Suppressor macrophage (primary cell): ENCODE measurements at regions not wholly inside any gene's neighbourhood (a gene's known extent, or its start where the extent isn't known, plus 50 kb on each side); places are given as distances from the start of the nearest gene placed in this dataset.
"Not testable (repeated sequence)": the region's sequence is repeated elsewhere in the genome, so short reads cannot be mapped to it uniquely, and the experiment has no call there.

Experiments used
- DNase-seq, 4 experiments: peaks; one replicate each; pipeline ENCODE4 v3.0.0-alpha.2; 2020 to 2022

DNA sequence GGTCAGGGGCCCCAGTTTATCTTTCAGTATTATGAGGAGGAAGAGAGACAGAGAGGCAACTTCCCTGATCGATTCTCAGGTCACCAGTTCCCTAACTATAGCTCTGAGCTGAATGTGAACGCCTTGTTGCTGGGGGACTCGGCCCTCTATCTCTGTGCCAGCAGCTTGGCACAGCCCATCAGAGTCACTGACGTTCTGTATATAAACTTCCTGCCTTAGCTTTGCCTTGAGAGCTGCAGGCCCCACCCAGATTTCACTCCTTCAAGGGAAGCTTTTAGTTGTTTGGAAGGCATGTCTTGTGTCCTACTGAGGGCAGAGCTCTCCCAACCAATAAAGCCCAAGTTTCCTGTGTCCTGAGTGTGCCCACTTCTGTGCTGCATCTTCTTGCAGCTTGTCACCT lies 242.5 kb upstream of the PRSS58 start:
- DNase-seq = no peak

- DNase-seq = no peak
These were observed 241.8 kb upstream of the PRSS58 start for GRCh38 chr7:142499635-142500034.

DNA sequence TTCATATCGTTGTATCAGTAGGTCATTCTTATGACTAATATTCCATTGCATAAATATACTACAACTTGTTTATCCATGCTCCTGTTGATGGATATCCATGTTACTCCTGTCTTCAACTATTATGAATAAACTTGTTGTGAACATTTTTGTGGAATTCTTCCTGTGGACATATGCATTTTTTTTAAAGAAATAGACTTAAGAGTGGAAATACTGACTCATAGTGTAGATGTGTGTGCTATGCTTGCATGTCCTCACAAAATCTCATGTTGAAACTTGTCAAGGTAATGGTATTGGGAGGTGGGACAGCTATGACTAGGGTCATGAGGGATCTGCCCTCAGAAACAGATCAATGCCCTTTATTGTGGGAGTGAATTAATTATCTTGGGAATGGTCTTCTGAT lies 240.5 kb upstream of the PRSS58 start:
- DNase-seq = no peak

DNA sequence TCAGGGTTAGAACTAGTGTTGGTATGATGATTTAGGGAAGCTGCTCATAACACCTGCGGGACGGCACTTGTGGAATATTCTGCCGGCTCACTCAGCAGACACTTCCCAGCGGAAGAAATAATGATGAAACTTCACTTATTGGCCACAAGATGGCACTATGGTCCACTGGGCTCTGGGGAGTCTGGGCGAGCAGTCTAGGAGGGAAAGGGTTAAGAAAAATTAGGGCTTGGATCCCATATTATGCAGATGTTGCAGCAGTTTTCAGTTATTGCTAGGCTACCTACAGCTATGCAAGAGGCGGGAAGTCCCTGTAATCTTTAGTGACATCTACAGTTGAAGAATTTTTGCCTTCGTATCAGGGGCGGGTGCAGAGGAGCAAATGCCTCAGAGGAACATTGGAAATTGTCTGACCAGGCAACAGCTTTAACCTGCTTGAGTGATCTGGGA lies 238.7 kb upstream of the PRSS58 start:
- DNase-seq = peak; percentile 36 to 66 (median 54)

GRCh38 chr7:142495879-142496278 lies 238.0 kb upstream of the PRSS58 start:
- not testable (repeated sequence) for DNase-seq

- DNase-seq = not testable (repeated sequence)
These were observed 237.4 kb upstream of the PRSS58 start for GRCh38 chr7:142495301-142495700.

DNA sequence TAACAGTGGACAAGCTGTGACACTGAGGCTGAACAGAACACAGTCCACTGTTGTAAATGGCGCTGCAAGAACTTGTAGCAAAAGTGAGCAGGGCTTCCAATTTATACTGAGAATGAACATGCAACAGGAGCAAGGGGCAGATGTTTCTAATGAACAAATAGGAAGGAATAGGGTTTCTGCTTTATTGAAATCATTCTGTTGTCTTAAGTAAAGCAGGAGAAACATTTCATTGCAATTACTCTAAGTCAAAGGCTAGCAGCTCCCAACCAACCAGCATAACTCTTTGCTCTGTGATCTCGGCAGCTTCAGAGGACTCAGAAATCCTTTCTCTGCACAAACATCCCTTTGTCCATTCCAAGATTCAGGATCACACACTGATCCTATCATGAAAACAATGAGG lies 236.2 kb upstream of the PRSS58 start:
- no peak for DNase-seq

DNA sequence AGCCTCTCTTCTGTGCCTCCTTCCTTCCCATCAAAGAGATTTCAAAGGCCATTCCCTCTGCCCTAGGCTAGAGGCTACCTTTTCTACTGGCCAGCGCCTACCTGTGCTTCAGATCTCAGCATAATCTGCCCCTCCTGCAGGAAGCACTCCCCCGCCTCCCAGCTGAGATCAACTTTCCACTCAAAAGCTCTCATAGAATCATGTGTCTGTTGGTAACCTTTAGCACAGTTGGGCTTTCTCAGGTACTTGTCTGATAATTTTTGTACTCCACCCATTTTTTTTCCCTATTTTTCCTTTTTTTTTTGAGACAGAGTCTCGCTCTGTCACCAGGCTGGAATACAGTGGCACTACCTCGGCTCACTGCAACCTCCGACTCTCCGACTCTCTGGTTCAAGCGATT lies 231.0 kb upstream of the PRSS58 start:
- no peak for DNase-seq

DNA sequence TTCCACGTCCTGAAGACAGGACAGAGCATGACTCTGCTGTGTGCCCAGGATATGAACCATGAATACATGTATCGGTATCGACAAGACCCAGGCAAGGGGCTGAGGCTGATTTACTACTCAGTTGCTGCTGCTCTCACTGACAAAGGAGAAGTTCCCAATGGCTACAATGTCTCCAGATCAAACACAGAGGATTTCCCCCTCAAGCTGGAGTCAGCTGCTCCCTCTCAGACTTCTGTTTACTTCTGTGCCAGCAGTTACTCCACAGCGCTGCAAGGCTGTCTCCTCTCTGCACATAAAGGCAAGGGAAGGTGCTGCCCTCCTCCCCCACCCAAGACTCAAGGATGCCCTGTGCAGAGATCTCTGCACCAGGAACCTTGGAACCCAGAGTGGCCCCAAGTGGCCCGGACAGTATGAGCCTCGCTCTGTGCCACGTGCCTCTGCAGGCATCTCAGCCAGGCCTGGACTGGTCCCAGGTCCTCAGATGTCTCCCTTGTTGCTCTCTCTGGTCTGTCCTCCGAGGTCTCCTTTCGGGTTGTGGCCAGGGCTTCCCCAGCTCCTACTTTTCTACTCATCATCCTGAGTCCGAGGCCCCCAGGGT lies 230.3 kb upstream of the PRSS58 start:
- DNase-seq = peak; percentile 23 to 64 (median 44)

GRCh38 chr7:142487565-142487964 lies 229.7 kb upstream of the PRSS58 start:
- DNase-seq = peak in 1 of 4 experiments; percentile 18

DNA sequence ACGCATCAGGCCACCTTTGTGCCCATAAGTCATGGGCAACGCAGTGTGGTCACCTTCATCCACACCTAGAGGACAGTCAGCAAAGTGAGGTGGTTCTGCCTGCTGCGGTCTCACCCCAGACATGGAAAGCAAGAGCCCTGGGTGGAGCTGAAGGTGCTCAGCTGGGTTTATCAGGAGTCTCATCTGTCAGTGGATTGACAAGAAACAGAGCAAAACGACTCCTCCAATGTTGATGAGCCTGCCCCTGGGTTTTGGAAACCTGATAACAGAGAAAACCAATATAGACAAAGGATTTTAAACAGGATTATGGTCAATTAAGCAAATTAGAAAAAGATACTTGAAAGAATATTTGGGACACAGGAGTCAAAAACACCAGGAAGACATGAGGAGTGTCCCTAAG lies 229.3 kb upstream of the PRSS58 start:
- no peak for DNase-seq

DNA sequence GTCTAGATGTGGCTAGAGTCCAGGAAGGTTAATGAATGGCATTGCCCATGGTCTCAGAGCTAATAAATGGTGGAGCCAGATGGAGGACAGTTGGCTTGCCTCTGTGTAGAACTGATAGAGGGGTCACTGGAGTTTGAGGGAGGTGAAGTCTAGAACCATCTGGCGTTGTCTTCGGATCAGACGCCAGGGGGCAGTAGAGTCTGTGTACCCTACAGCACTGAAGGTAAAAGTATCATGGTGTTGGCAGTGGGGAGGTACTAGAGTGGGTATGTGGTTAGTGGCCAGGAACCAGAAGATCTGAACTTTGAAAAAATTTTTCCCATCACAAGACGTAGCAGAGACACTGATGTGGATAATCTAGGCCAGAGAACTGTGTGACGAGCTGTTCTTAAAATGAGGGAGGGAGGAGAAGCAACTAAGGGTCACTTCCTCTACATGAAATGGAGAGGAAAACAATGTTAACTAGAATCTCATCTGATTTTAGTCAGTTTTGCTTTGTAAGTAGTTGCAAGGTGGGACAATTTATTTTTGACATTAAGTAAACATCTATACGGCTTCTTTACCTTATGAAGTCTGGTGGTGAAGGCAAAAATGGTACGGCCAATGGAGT lies 227.9 kb upstream of the PRSS58 start:
- peak in 2 of 4 experiments; percentile 13 to 23 for DNase-seq

GRCh38 chr7:142483659-142484317 lies 225.9 kb upstream of the PRSS58 start:
- DNase-seq = no peak

DNA sequence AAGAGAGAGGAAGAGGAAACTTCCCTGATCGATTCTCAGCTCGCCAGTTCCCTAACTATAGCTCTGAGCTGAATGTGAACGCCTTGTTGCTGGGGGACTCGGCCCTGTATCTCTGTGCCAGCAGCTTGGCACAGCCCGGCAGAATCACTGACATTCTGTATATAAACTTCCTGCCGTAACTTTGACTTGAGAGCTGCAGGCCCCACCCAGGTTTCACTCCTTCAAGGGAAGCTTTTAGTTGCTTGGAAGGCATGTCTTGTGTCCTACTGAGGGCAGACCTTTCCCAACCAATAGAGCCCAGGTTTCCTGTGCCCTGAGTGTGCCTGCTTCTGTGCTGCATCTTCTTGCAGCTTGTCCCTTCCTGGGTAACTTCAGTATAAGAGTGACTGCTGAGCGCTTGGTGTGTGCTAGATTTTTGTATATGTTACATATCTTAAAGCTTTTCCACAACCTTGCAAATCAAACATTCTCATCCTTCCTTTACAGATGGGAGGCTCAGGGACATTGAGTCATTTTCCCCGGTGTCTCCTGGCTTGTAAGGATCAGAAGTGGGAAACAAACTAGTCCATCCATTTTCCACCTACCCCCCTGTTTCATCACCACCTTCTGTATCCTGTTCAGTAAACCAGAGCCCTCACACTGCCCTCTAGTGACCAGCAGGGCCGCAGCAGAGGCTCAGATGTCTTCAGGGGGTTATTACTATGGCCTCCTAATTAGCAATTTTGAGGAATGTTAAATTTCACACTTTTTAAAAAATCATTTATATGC lies 225.2 kb upstream of the PRSS58 start:
- peak; percentile 60 to 79 (median 73) for DNase-seq

- no peak for DNase-seq
These were observed 223.7 kb upstream of the PRSS58 start for GRCh38 chr7:142481548-142481947.

- DNase-seq = peak; percentile 62 to 81 (median 72)
These were observed 220.8 kb upstream of the PRSS58 start for GRCh38 chr7:142478479-142479220.

- DNase-seq = not testable (repeated sequence)
These were observed 219.9 kb upstream of the PRSS58 start for GRCh38 chr7:142477801-142478200.

DNA sequence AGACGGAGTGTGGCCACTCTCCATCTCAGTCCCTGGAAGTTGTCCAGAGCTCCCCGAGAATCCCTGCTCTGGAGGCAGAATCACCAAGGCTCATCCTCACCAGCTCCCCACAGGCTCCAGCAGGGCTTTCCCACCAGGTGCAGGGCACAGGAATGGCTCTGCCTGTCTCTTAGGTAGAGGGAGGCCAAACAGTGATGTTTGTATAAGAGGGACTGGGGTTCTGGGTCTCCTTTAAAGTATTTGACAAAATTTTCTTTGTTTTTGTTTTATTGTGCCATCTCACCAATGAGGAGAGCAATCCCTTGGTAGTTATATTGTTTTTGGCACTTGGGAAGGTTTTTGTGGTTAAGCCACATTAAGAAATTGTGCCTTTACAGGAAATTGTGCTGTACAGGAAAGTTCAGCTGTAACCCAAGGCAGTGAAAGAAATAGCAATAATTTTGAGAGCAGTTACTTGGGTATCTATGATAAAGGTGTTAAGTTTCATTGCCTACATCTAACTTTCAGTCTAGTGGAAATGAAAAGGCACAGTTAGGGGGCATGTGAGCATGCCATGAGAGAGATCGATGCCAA lies 219.3 kb upstream of the PRSS58 start:
- no peak for DNase-seq

GRCh38 chr7:142476077-142476476 lies 218.2 kb upstream of the PRSS58 start:
- DNase-seq = no peak

GRCh38 chr7:142471820-142472219 lies 214.0 kb upstream of the PRSS58 start:
- DNase-seq = no peak

GRCh38 chr7:142470544-142470830 lies 212.6 kb upstream of the PRSS58 start:
- DNase-seq = no peak
